GM04504 (cell line): ENCODE measurements at regions not wholly inside any gene's neighbourhood (a gene's known extent, or its start where the extent isn't known, plus 50 kb on each side); places are given as distances from the start of the nearest gene placed in this dataset.

Source experiments
- DNase-seq: peaks from one replicate; pipeline ENCODE4 v3.0.0-alpha.2; 2012; ENCODE audit warnings: low read depth

DNA sequence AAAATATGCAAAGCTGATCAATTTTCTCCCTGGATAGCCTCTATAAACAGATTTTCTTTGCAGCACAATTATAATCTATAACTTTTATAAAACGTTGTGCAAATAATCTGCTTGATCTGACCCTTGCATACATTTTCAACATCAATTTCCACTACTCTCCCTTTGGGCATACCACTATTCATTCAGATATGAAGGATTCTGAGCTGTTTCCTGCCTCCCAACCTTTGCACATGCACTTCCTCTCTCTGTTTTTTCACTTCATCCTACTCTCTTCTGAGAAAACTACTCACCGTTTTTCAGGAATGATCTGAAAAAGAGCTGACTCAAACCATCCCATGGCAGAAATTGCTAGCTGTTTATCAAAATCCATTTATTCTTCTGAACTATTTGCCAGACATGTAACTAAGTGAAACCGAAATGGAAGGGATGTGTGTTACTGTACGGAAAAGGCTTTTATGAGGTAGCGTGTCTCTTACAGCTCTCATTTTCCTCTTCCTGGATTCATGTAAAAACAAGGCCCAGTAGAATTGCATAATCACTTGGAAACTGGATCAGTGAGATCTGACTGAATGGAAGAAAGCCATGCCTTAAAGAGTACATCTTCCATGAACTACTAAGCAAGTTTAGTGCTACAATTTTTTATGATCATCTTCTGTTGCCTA is 1447.3 kb upstream of the MIR17HG start:
- DNase-seq: no peak

DNA sequence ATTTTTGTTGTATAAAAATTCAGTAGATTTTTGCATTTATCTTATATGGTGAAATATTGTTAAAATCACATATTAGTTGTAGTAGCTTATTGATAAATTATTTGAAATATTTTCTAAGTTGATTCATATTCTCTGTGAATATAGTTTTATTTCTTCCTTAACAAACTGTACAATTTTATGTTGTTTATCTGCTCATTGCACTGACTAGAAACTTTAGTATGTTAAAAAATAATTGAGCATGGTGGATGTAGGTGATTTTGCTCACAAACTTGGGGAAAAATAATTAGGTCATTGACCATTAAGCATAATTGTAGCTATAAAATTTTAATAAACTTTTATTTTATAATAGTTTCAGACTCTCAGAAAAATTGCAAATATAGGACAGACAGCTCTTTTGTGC is 1445.3 kb upstream of the MIR17HG start:
- DNase-seq: no peak

DNA sequence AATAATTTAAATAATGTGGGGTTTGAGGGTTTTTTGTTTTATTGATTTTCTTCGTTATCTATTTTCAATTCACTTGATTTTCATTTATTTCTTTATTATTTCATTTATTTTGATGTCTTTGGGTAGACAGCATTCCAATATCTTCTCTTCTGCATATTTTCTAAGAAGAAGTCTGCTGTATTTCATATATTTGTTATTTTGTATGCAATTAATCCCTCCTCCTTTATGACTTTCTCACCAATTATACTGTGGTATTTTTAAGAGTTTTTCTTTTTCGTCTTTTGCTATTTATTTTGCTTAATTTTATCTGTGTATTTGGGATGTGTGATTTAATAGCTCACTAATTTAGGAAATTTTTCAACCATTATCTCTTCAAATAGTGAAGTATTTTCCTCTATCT is 1444.4 kb upstream of the MIR17HG start:
- DNase-seq: no peak

DNA sequence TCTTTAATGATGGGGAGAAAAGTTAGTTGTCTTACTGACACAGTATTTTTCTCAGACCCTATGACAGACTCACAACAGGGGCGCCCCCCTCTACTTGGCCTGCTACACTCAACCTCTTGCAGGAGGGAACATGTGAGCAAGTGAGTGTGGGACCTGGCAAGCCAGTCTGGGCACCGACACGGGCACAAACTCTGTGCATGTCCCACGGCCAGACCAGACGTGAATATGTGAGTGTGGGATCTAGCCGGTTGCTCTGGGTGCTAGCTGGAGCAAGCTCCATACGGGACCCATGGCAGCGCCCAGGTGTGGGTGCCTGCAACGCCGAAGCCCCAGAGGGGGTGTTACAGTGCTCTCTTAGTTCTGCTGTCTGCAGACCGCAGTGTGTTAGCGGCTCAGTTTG is 1437.3 kb upstream of the MIR17HG start:
- no peak for DNase-seq

DNA sequence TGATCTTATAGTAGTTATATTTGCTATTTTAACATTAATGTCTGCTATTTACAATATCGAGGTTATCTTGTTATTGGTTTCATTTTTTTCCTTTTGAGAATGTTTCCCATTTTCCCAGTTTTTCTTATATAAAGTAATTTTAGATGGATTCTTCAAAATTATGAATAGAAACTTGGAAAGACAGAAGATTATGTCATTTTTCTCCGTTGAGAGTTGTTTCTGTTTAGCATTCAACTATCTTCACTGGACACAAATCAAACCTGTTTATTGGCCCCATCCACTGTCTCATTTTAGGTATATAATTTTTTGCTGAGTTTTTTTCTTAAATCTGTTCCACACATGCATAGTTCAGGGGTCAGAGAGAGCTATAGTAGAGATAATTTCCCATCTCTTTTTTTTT is 1430.9 kb upstream of the MIR17HG start:
- DNase-seq: no peak

DNA sequence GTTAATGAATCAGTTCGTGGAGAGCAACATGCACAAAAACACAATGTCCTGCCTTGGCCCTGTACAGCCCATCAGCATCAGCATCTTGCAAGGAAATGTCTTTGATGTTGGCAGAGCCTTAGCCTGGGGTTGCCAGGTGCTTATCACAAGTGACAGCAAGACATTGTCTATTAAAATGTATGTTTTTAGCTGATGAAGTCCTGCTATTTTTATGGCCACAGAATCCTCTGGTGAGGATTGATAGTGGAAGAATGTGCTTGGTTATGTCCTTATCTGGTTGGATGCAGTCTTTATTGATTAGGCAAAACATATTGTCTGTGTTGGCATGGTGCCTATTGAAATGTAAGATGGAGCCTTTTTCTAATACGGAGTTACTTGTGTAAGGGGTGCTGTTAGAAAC is 1427.0 kb upstream of the MIR17HG start:
- no peak for DNase-seq

DNA sequence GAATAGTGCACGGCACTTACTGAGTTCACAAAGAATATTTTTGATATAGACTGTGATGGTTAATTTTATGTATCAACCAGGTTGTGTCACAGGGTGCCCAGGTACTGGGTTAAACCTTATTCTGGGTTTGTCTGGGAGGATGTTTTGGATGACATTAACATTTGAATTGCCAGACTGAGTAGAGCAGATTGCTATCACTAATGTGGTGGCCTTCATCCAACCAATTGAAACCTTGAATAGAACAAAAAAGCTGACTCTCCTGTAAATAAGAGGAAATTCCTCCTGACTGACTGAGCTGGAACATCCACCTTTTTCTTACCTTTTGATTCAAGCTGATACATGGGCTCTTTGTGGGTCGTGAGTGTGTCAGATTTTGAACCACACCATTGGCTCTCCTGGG is 1424.4 kb upstream of the MIR17HG start:
- DNase-seq: no peak

DNA sequence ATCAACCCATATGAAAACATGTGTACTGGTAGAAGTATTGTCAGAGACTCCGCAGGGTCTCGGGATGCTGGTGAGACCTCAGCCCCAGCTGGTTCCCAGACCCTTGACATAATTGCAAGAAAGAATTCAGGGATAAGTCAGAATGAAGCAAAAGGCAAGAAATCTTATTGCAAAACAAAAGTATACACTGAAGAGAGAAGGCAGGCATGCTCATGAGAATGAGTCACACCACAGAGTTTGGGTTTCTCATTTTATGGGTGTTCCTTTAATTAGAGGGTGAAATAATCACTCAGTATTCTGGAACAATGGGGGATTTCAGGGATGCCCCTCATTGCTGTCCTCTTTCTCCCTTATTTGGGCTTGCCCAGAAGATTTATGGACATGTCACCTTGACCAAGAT is 1423.8 kb upstream of the MIR17HG start:
- no peak for DNase-seq

DNA sequence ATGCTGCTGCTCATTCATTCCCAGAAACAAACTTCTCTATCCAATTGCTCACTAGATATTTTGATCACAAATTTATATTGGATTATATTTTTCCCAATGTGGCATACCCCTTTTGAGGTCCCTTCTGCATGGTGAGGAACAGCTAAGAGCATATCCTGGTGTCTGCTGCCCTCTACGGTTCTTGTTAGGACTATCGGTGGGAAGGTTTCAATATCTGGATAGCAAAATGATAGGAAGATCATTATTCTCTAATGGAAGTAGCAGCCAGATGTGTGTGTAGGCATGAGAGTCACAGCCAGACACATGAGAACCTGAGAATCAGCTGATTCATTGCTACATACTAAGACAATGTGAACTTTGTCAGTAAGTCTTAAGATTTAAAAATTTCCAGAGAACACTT is 1422.4 kb upstream of the MIR17HG start:
- no peak for DNase-seq

DNA sequence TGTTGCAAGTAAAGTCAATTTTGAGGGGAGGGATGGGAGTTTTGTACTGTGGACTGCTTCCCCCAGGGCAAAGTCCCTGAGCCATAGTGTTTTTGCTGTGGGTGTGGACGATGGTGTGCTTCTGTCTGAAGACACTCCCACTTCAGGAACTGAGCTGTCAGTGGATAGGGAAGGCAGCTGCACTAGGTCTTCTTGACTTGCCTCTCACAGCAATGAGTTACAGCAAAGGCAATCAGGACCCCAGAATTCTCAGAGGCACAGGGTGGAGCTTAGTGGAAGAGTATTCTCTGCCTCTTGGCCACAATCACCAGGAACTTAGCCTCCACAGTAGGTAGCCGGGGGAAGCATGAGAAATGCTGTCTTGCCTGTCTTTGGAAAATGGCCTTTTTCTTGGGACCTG is 1416.6 kb upstream of the MIR17HG start:
- no peak for DNase-seq

DNA sequence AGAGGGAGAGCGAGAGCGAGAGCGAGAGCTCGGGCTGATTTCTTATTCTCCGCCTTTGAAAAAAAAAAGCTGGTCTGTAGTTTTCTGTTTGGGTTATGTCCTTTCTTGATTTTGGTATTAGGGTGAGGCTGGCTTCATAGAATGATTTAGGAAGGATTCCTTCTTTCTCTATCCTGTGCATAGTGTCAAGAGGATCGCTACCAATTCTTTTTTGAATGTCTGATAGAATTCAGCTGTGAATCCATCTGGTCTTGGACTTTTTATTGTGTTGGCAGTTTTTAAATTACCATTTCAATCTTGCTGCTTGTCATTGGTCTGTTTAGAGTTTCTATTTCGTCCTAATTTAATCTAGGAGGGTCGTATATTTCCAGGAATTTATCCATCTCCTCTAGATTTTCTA is 1414.6 kb upstream of the MIR17HG start:
- DNase-seq: no peak

DNA sequence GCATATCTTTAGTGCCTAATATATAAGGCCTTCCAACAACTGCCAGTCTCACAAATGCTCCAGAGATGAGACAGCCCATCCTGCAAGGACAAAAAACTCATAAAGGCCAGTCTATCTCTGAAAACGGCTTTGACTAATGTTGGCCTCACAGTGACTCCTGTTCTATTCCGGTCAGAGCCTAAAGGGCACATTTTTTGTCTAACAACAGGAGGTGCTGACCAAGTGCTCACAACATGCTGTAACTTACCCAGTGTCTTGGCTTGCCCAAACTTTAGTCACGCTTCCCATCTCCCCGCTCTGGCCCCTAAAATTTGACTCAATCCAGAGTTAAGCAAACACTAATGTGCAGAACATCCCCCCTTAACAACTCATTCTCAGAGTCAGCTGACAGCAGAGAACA is 1411.2 kb upstream of the MIR17HG start:
- no peak for DNase-seq

DNA sequence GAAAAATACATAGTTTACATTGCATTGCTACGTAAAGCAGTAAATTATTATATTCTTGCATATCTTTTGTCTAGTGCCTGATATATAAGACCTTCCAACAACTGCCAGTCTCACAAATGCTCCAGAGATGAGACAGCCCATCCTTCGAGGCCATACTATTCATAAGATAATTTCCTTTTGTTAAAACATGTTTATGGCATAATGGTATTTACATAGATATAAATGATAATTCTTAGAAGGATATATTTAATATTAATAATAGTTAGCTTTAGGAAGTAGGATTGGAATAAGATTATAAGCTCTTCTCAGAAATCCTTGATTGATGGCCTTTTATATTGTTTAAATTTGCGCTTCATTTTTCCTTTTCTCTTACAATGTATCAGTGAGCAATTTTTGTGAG is 1410.1 kb upstream of the MIR17HG start:
- DNase-seq: no peak

DNA sequence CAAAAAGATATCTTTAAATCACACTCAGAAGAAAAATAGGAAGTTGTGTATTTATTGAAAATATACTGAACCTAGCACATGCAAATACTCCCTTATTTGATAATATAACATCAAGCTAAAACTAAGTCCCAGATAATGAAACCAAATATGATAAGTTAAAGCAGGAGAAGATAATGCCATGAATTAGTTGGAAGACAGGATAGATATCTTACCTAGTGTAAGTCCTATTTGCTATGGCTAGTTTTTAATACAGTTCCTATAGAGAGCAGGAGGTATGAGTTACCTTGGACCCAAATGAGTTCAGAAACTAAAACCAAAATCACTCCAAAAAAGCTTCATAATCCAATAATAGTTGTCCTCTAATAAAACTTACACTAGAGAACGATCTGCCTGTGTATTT is 1407.1 kb upstream of the MIR17HG start:
- no peak for DNase-seq

DNA sequence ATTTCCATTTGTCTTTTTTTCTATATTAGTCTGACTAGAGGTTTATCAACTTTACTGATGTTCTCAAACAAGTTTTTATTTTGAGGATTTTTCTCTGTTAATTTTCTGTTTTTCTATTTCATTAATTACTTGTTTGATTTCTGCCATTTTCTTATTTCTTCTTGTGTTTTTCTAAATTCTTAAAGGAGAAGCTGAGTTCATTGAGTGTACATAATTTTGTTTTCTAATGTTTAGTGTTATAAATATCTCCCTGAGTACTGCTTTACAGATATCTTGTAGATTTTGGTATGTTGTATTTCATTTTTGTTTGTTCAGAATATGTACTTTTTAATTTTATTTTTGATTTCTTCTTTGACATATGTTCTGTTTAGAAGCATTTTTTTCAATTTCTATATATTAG is 1404.3 kb upstream of the MIR17HG start:
- no peak for DNase-seq

DNA sequence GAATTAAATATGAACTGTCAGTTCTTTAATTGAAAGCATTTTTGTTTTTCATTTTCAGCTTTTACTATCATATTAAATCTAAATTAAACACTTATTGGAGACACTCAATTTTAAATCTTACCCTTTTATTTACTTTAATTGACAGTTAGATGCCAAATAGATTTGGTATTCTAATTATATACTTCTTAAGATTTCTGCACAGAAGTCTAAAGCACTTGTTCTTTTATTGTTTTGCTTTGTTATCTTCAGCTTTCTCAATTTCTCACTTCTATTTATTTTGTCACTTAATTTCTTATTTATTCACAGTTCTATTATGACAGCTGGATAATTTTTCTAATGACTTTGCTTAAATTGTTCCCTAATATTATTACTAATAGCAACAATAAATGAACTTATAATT is 1397.3 kb upstream of the MIR17HG start:
- DNase-seq: no peak

DNA sequence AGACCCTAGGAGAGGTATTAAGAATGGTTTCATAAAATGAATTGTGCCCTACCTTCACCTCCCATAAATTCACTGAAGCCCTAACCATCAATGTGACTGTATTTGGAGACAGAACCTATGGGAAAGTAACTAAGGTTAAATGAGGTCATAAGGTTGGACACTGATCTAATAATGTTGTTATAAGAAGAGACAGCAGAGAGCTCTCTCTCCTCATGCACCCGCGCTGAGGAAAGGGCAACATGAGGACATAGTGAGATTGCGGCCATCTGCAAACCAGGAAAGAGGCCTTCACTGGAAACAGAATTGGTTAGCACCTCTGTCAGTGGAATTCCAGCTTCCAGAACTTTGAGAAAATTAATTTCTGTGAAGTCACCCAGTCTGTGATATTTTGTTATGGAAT is 1396.1 kb upstream of the MIR17HG start:
- no peak for DNase-seq

DNA sequence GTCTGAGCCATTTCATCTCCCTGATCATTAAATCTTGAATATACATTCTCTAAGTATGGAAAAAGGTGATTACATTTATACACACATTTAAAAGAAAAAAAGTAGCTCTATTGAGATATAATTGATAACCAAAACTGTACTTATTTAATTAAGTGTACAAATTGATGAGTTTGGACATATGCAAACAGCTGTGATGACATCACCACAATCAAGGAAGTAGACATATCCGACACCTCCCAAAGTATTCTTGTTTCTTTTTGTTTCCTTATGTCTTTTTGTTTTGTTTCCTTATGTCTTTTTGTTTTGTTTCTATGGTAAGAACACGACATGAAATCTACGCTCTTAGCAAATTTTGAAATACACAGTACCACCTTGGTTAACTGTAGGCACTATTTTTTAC is 1393.9 kb upstream of the MIR17HG start:
- no peak for DNase-seq

DNA sequence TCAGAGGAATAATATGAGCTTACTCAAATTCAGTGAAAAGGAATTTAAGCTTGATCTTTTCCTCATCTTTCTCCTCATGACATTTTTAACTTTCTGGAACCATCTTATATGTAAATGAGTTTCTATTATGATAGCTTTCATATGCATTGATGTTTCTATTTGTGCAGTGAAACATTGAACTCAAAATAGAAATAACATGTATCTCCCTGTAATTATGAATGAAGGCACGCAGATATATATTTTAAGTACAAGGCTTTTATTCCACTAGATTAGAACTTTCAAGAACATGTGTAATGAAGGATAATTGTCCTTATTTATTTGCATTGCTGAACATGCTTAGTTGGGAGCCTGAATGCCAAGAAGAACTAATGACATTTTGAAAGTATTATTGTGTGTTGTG is 1391.7 kb upstream of the MIR17HG start:
- DNase-seq: no peak

DNA sequence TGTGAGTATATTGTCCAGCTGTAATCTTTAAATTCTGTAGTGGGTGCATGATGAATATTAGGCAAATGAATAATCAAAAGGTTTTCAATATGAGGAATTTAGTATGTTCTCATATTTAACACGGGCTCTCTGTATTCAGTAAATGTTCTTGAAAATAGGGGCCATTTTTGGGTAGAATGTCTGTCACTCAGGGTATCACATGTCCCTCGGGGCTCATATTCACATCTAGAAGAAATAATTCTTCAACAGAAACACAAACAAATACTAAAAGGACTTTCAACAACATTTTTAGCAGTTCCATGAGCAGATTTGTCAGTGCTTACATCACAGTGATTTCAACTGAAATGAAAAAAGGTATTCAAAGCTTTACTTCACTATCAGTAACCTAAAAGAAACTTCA is 1388.4 kb upstream of the MIR17HG start:
- no peak for DNase-seq

DNA sequence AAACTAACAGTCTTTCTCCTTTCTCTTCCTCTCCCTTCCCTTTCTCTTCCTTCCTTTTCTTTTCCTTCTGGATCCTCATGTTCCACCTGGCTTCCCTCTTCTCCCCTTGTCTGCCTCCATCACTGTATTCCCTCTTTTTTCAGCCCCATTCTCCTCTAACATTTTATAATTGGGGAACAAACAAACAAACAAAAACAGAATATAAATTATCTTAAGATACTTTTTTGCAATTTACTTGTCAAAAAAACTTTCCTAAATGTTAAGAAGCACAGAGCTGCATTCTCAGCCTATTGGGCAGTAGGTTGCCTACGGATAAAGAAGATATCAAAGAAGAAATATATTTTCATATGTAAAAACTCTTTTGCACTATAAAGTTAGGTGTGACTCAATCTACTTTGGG is 1382.2 kb upstream of the MIR17HG start:
- DNase-seq: no peak

DNA sequence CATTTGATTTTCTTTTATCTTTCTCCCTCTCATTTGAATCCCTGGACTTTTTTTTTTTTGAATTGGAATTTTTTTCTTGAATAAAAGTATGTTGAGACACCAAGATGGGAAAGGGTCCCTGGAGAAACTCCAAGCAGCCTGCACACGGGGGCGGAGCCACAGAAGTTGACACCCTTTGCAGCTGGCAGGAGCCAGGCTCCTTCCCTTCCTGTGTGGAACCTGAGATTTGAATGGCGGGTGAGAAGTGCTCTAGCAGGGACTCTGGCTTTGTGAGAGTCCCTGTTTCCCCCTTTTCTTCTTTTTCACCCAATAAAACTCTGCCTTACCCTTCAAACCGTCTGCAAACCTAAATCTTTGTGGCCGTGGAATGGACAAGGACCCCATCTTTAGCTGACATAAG is 1381.0 kb upstream of the MIR17HG start:
- DNase-seq: no peak

DNA sequence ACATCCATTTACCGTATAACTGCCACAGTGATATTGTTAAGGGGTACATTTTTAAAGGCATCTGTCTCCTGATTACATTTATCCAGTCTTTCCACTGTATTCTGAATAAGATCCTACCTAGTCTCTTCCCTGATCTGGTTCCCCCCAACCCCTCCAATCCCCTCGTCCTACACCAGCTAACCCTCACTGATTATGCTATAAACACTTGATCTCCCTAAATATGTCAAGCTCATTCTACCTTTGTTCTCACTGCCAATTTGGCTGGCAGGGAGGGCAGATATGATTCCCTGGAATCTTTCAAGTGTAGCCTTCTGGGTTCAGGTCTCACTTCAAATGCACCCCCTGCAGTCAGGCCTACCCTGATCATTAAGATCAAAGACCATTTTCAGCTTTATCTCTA is 1379.8 kb upstream of the MIR17HG start:
- DNase-seq: no peak

DNA sequence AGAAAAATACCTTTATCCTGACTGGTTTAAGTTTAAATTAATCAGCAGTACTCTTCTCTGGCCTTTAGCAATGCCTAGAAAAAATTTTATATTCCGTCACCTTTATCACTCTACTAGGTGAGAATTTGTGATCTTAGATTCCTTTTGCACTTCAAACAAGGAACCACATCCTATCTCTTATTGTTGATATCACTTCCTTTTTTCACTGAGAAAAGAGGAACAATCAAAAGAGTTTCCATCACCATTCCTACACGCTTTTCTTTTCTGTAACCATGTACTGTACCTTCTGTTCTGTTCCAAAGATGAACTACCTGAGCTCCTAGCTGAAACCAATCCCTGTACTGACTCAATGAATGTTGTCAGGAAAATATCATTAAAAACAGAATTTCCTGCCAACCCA is 1379.0 kb upstream of the MIR17HG start:
- no peak for DNase-seq

DNA sequence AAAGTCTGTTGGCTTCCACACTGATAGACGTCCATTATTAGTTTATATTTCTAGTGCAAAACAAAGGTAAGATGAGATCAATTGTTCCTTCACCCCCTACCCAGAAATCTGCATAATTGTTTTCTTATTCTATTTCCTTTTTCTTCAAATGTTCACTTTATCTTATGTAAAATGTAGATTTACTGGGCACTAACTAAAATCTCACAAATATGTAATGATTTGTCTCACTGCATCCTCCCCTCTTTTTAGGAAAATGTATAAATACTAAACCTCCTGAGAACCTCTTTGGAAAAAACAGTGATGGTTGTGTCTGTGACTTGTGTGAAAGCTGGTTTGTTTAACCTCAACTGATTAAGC is 1377.2 kb upstream of the MIR17HG start:
- no peak for DNase-seq
